Jurkat, Clone E6-1 (cell line): ENCODE measurements at regions not wholly inside any gene's neighbourhood (a gene's known extent, or its start where the extent isn't known, plus 50 kb on each side); places are given as distances from the start of the nearest gene placed in this dataset.

ENCODE experiments used
- DNase-seq: peaks from one replicate; pipeline ENCODE4 v3.0.0-alpha.2; 2011; ENCODE audit warnings: low read depth, low spot score
- H3K4me3 ChIP-seq: 2 replicates; pipeline ENCODE4 v1.5.1; 2011; ENCODE audit warnings: mild to moderate bottlenecking, low read length, control low read depth, moderate library complexity

- no peak overlapping the region for H3K4me3 ChIP-seq
- DNase-seq, result no peak
Measured at GRCh38 chr1:168942165-168942564, 164.3 kb upstream of the ATP1B1 start.

- no peak for DNase-seq
- H3K4me3 ChIP-seq, result no peak overlapping the region
Measured at GRCh38 chr1:168945870-168946269, 160.6 kb upstream of the ATP1B1 start.

GRCh38 chr1:168947041-168947440 is 159.4 kb upstream of the ATP1B1 start:
- DNase-seq, result no peak
- no peak overlapping the region for H3K4me3 ChIP-seq

GRCh38 chr1:168949672-168950071 is 156.8 kb upstream of the ATP1B1 start:
- H3K4me3 ChIP-seq, result no peak overlapping the region
- DNase-seq, result no peak

- H3K4me3 ChIP-seq, result no peak overlapping the region
- DNase-seq, result no peak
Measured at GRCh38 chr1:168957818-168958217, 148.7 kb upstream of the ATP1B1 start.

- H3K4me3 ChIP-seq, result no peak overlapping the region
- no peak for DNase-seq
Measured at GRCh38 chr1:168958562-168959289, 147.8 kb upstream of the ATP1B1 start.

- H3K4me3 ChIP-seq, result no peak overlapping the region
- no peak for DNase-seq
Measured at GRCh38 chr1:168959382-168959781, 147.1 kb upstream of the ATP1B1 start.

GRCh38 chr1:168960114-168960513 is 146.4 kb upstream of the ATP1B1 start:
- no peak overlapping the region for H3K4me3 ChIP-seq
- no peak for DNase-seq

GRCh38 chr1:168960595-168960994 is 145.9 kb upstream of the ATP1B1 start:
- DNase-seq, result no peak
- H3K4me3 ChIP-seq, result no peak overlapping the region

- no peak for DNase-seq
- no peak overlapping the region for H3K4me3 ChIP-seq
Measured at GRCh38 chr1:168963601-168964000, 142.9 kb upstream of the ATP1B1 start.

- no peak overlapping the region for H3K4me3 ChIP-seq
- no peak for DNase-seq
Measured at GRCh38 chr1:168964478-168964877, 142.0 kb upstream of the ATP1B1 start.

- H3K4me3 ChIP-seq, result no peak overlapping the region
- no peak for DNase-seq
Measured at GRCh38 chr1:168966217-168966616, 140.3 kb upstream of the ATP1B1 start.

GRCh38 chr1:168966636-168967035 is 139.9 kb upstream of the ATP1B1 start:
- DNase-seq, result no peak
- H3K4me3 ChIP-seq, result no peak overlapping the region

GRCh38 chr1:168970926-168971659 is 135.4 kb upstream of the ATP1B1 start:
- no peak overlapping the region for H3K4me3 ChIP-seq

GRCh38 chr1:168972225-168972624 is 134.3 kb upstream of the ATP1B1 start:
- DNase-seq, result no peak
- H3K4me3 ChIP-seq, result no peak overlapping the region

More at GRCh38 chr1:168970926-168971659, 135.4 kb upstream of the ATP1B1 start:
- DNase-seq, result no peak

GRCh38 chr1:168972887-168973286 is 133.6 kb upstream of the ATP1B1 start:
- no peak overlapping the region for H3K4me3 ChIP-seq
- no peak for DNase-seq

- H3K4me3 ChIP-seq, result no peak overlapping the region
- DNase-seq, result no peak
Measured at GRCh38 chr1:168974117-168974516, 132.4 kb upstream of the ATP1B1 start.

GRCh38 chr1:168974611-168975010 is 131.9 kb upstream of the ATP1B1 start:
- H3K4me3 ChIP-seq, result no peak overlapping the region
- DNase-seq, result no peak

GRCh38 chr1:168976267-168976666 is 130.2 kb upstream of the ATP1B1 start:
- no peak overlapping the region for H3K4me3 ChIP-seq
- DNase-seq, result no peak

GRCh38 chr1:168977618-168978017 is 128.9 kb upstream of the ATP1B1 start:
- no peak for DNase-seq

GRCh38 chr1:168979276-168979675 is 127.2 kb upstream of the ATP1B1 start:
- H3K4me3 ChIP-seq, result no peak overlapping the region
- no peak for DNase-seq

More at GRCh38 chr1:168977618-168978017, 128.9 kb upstream of the ATP1B1 start:
- H3K4me3 ChIP-seq, result no peak overlapping the region
